Activated naive CD8-positive, alpha-beta T cell (primary cell): ENCODE measurements at regions not wholly inside any gene's neighbourhood (a gene's known extent, or its start where the extent isn't known, plus 50 kb on each side); places are given as distances from the start of the nearest gene placed in this dataset.

Source experiments
- H3K27ac Mint-ChIP-seq: one replicate; pipeline ENCODE4 v1.8.0; 2021; ENCODE audit warnings: mixed read lengths
- H3K27me3 Mint-ChIP-seq: one replicate; pipeline ENCODE4 v1.8.0; 2021; ENCODE audit warnings: mixed read lengths
- H3K36me3 Mint-ChIP-seq: one replicate; pipeline ENCODE4 v1.8.0; 2021; ENCODE audit warnings: mixed read lengths
- H3K4me1 Mint-ChIP-seq: one replicate; pipeline ENCODE4 v1.8.0; 2021; ENCODE audit warnings: low read depth, mixed read lengths
- H3K4me3 Mint-ChIP-seq: one replicate; pipeline ENCODE4 v1.8.0; 2021; ENCODE audit warnings: mild to moderate bottlenecking, mixed read lengths
- H3K9me3 Mint-ChIP-seq: one replicate; pipeline ENCODE4 v1.8.0; 2021; ENCODE audit warnings: low read depth, mixed read lengths

- Mint-ChIP-seq H3K27ac (no peak overlapping the region), H3K4me3 (no peak overlapping the region), H3K9me3 (no peaks in the 10 kb centered on the region), H3K36me3 (no peaks in the 10 kb centered on the region), H3K27me3 (peaks cover 6% of the 10 kb centered on the region), H3K4me1 (no peaks in the 10 kb centered on the region)
Measured at GRCh38 chr3:159818399-159818798, 170.2 kb upstream of the IL12A start.

GRCh38 chr3:159818997-159819500, 169.6 kb upstream of the IL12A start:
- H3K4me1 Mint-ChIP-seq: no peaks in the 10 kb centered on the region
- peaks cover 6% of the 10 kb centered on the region for H3K27me3 Mint-ChIP-seq
- H3K9me3 Mint-ChIP-seq: no peaks in the 10 kb centered on the region
- H3K36me3 Mint-ChIP-seq: no peaks in the 10 kb centered on the region
- no peak overlapping the region for H3K4me3 Mint-ChIP-seq
- H3K27ac Mint-ChIP-seq: no peak overlapping the region

DNA sequence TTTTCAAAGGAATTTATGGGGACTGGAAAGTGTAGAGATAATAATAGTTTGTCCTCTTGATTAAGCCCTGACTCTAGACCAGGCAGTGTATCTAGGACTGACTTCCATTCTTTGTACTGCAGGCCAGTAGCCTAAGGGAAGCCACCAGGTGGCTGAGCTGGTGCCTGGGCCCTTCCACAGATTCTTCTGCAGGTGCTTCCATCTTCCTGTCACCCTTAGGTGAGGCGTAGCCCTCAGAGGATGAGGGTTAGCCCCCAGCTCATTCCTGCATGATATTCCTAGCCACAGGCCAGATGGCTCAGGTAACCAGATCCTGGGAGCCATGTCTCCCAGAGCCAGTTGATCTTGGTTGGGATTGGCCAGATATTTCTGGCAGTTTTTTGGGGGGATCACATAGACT, 169.0 kb upstream of the IL12A start:
- Mint-ChIP-seq H3K36me3 (no peaks in the 10 kb centered on the region), H3K4me3 (no peak overlapping the region), H3K9me3 (no peaks in the 10 kb centered on the region)

GRCh38 chr3:159821110-159821509, 167.5 kb upstream of the IL12A start:
- Mint-ChIP-seq H3K4me1 (no peaks in the 10 kb centered on the region), H3K27me3 (peaks cover 6% of the 10 kb centered on the region)

More for the DNA sequence above, 169.0 kb upstream of the IL12A start:
- peaks cover 6% of the 10 kb centered on the region for H3K27me3 Mint-ChIP-seq
- no peak overlapping the region for H3K27ac Mint-ChIP-seq
- no peaks in the 10 kb centered on the region for H3K4me1 Mint-ChIP-seq

GRCh38 chr3:159821736-159822135, 166.9 kb upstream of the IL12A start:
- no peaks in the 10 kb centered on the region for H3K4me1 Mint-ChIP-seq
- H3K27me3 Mint-ChIP-seq: peaks cover 6% of the 10 kb centered on the region
- H3K4me3 Mint-ChIP-seq: no peak overlapping the region
- H3K27ac Mint-ChIP-seq: no peak overlapping the region
- no peaks in the 10 kb centered on the region for H3K36me3 Mint-ChIP-seq
- H3K9me3 Mint-ChIP-seq: no peaks in the 10 kb centered on the region

More at GRCh38 chr3:159821110-159821509, 167.5 kb upstream of the IL12A start:
- Mint-ChIP-seq H3K36me3 (no peaks in the 10 kb centered on the region), H3K27ac (no peak overlapping the region), H3K4me3 (no peak overlapping the region), H3K9me3 (no peaks in the 10 kb centered on the region)

DNA sequence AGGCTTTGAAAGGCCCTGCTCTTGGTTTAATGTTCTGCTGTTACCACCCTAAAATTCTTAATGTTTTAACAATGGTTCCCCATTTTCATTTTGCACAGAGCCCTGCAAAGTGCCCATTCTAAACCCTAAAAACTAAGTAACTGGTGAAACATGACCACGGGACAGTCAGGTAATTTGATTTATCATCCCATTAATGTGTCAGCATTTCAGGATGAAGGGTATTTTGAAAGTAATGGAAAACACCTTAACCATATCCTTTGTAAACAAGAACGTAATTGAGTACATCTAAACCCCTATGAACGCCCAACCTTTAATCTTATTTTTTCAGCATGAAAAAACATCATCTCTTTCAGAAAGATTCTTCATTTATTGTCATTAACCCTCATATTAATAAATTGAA, 164.9 kb upstream of the IL12A start:
- no peaks in the 10 kb centered on the region for H3K9me3 Mint-ChIP-seq
- H3K27me3 Mint-ChIP-seq: peaks cover 6% of the 10 kb centered on the region
- no peak overlapping the region for H3K4me3 Mint-ChIP-seq
- H3K4me1 Mint-ChIP-seq: no peaks in the 10 kb centered on the region
- H3K36me3 Mint-ChIP-seq: no peaks in the 10 kb centered on the region
- no peak overlapping the region for H3K27ac Mint-ChIP-seq

DNA sequence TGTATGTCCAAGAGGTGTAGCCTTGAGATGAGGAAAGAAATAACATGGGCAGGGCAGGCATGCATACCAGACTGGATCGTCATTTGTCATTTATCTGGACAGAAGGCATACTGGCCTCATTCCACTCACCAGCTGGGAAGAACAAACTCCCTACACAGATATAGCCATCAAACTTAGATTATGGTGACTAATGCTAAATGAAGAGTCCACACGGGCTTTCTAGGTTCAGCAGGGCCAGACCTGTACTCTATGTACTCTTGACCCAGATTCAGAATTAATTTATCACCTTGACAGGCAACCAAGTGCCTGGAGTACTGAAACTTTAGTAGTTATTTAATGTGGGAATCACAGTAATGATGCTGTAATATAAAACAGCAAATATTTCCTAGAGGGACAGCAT, 164.3 kb upstream of the IL12A start:
- Mint-ChIP-seq H3K27ac (no peak overlapping the region), H3K9me3 (no peaks in the 10 kb centered on the region), H3K4me1 (no peaks in the 10 kb centered on the region), H3K4me3 (no peak overlapping the region), H3K36me3 (no peaks in the 10 kb centered on the region), H3K27me3 (peaks cover 8% of the 10 kb centered on the region)

DNA sequence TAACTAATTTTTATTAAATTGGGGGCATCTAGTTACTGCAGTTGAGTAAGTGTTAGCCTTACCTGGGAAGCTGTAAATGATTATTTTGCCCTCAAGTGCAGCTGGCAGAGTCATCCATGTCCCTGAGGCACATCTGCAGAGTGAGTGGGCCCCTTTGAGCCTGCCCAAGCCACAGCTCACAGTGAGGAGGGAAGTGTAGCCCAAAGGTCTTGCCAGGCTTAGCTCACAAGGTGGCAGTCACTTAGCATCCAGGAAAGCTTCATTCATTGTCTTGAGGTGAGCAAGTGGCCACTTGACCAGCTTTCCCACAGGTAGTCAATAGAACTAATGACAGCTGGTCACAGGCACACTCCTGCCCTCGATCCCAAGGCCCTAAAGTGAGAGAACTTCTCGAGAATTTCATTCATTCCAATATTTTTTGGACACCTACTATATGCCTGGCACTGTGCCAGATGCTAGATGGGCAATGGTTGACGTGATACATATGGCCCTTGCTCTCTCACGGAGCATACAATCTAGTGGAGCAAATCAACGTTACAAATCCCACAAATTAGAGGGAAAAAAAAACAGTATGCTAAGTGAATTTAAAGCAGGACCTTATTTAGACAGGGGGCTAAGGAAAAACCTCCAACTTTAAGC, 163.3 kb upstream of the IL12A start:
- Mint-ChIP-seq H3K4me3 (no peak overlapping the region), H3K27me3 (peaks cover 8% of the 10 kb centered on the region), H3K9me3 (no peaks in the 10 kb centered on the region), H3K27ac (no peak overlapping the region), H3K36me3 (no peaks in the 10 kb centered on the region), H3K4me1 (no peaks in the 10 kb centered on the region)

- H3K4me1 Mint-ChIP-seq: no peaks in the 10 kb centered on the region
Measured at GRCh38 chr3:159828542-159828943, 160.1 kb upstream of the IL12A start.

GRCh38 chr3:159829056-159829455, 159.6 kb upstream of the IL12A start:
- H3K9me3 Mint-ChIP-seq: no peaks in the 10 kb centered on the region
- H3K4me1 Mint-ChIP-seq: no peaks in the 10 kb centered on the region
- H3K4me3 Mint-ChIP-seq: no peak overlapping the region
- no peak overlapping the region for H3K27ac Mint-ChIP-seq
- H3K36me3 Mint-ChIP-seq: no peaks in the 10 kb centered on the region
- peaks cover 2% of the 10 kb centered on the region for H3K27me3 Mint-ChIP-seq

More at GRCh38 chr3:159828542-159828943, 160.1 kb upstream of the IL12A start:
- H3K36me3 Mint-ChIP-seq: no peaks in the 10 kb centered on the region
- H3K27me3 Mint-ChIP-seq: peaks cover 2% of the 10 kb centered on the region
- no peak overlapping the region for H3K4me3 Mint-ChIP-seq
- H3K27ac Mint-ChIP-seq: no peak overlapping the region
- H3K9me3 Mint-ChIP-seq: no peaks in the 10 kb centered on the region

GRCh38 chr3:159829539-159830227, 159.0 kb upstream of the IL12A start:
- no peak overlapping the region for H3K27ac Mint-ChIP-seq
- H3K4me3 Mint-ChIP-seq: no peak overlapping the region
- no peaks in the 10 kb centered on the region for H3K36me3 Mint-ChIP-seq
- H3K9me3 Mint-ChIP-seq: no peaks in the 10 kb centered on the region
- H3K4me1 Mint-ChIP-seq: no peaks in the 10 kb centered on the region
- H3K27me3 Mint-ChIP-seq: peaks cover 2% of the 10 kb centered on the region

DNA sequence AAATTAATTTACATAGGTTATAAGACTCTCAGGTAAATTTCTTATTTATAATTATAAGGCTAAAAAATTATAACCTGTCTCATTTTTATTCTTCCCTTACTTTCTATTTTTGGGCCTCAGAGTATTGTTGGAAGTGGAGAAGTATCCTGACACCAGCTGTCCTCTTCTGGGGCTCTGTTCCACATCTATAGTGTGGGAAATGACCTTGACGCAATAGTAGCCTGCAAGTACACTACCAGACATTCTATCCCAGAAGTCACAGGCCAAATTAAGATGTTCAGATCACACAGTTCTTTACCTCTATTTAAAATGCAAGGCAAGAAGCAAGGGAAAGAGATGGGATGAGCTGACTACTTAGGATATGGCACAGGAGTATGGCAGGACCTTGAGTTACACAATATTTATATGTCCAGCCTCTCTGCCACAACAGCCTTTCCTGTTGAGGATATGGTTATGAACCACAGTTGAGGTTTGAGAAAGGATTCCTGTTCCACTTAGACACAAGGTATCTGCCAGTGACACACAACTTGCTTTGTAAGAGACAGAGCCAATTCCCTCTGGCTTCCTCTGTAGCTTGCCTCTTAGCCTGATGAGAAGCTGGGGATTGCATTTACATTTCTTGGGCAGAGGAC, 158.0 kb upstream of the IL12A start:
- Mint-ChIP-seq H3K36me3 (no peaks in the 10 kb centered on the region), H3K27me3 (peaks cover 5% of the 10 kb centered on the region), H3K9me3 (no peaks in the 10 kb centered on the region), H3K4me3 (no peak overlapping the region), H3K27ac (no peak overlapping the region), H3K4me1 (no peaks in the 10 kb centered on the region)

- Mint-ChIP-seq H3K4me3 (no peak overlapping the region), H3K9me3 (no peaks in the 10 kb centered on the region), H3K27me3 (peaks cover 5% of the 10 kb centered on the region), H3K4me1 (no peaks in the 10 kb centered on the region), H3K27ac (no peak overlapping the region), H3K36me3 (no peaks in the 10 kb centered on the region)
Measured at GRCh38 chr3:159831466-159831865, 157.2 kb upstream of the IL12A start.

- H3K36me3 Mint-ChIP-seq: no peaks in the 10 kb centered on the region
- H3K9me3 Mint-ChIP-seq: no peaks in the 10 kb centered on the region
- no peak overlapping the region for H3K4me3 Mint-ChIP-seq
- no peaks in the 10 kb centered on the region for H3K4me1 Mint-ChIP-seq
- peaks cover 5% of the 10 kb centered on the region for H3K27me3 Mint-ChIP-seq
- no peak overlapping the region for H3K27ac Mint-ChIP-seq
Measured at GRCh38 chr3:159832024-159832423, 156.6 kb upstream of the IL12A start.

DNA sequence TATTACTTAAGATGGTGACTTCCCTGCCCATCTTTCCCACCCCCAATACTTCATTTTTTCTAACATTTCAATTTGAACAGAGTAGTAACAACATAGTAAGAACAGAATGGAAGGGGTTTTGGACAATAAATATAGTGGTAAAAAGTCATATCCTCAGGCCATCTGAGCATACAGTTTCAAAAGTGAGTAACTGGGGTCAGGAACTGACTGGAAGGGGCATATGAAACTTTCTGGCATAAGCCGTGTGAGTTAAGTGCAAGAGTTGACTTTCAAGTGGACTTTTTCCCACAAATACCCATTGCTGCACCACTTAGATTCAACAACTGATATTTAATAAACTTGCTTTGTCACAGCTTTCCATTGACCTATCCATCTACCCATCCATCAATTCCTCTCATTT, 153.5 kb upstream of the IL12A start:
- H3K4me1 Mint-ChIP-seq: peaks cover 1% of the 10 kb centered on the region
- H3K4me3 Mint-ChIP-seq: no peak overlapping the region
- no peaks in the 10 kb centered on the region for H3K36me3 Mint-ChIP-seq
- no peaks in the 10 kb centered on the region for H3K9me3 Mint-ChIP-seq
- H3K27ac Mint-ChIP-seq: no peak overlapping the region
- peaks cover 6% of the 10 kb centered on the region for H3K27me3 Mint-ChIP-seq
